HG03565 (cell line): ENCODE measurements at regions not wholly inside any gene's neighbourhood (a gene's known extent, or its start where the extent isn't known, plus 50 kb on each side); places are given as distances from the start of the nearest gene placed in this dataset.
"Not testable (repeated sequence)": the region's sequence is repeated elsewhere in the genome, so short reads cannot be mapped to it uniquely, and the experiment has no call there.

Experiments used
- ATAC-seq: cut with Tn5 transposase; IDR thresholded peaks from one replicate; pipeline ENCODE4 v1.9.1; 2021; ENCODE audit warnings: mild to moderate bottlenecking, moderate library complexity; ENCODE audit not compliant: unreplicated experiment

GRCh38 chr4:3954540-3955320 lies 188.5 kb downstream of the ADRA2C start:
- peak; percentile 12 for ATAC-seq

- ATAC-seq: peak; percentile 89
Measured at GRCh38 chr4:3955321-3956164, 189.4 kb downstream of the ADRA2C start.

- not testable (repeated sequence) for ATAC-seq
Measured at GRCh38 chr4:3956165-3956867, 190.1 kb downstream of the ADRA2C start.

- not testable (repeated sequence) for ATAC-seq
Measured at GRCh38 chr4:3961091-3961672, 195.0 kb downstream of the ADRA2C start.

GRCh38 chr4:3964572-3965278 lies 198.5 kb downstream of the ADRA2C start:
- not testable (repeated sequence) for ATAC-seq

- not testable (repeated sequence) for ATAC-seq
Measured at GRCh38 chr4:3967204-3967603, 201.0 kb downstream of the ADRA2C start.

GRCh38 chr4:3972626-3973025 lies 206.4 kb downstream of the ADRA2C start:
- not testable (repeated sequence) for ATAC-seq

GRCh38 chr4:3973581-3974200 lies 207.5 kb downstream of the ADRA2C start:
- ATAC-seq: not testable (repeated sequence)

GRCh38 chr4:3983518-3984125 lies 217.4 kb downstream of the ADRA2C start:
- ATAC-seq: not testable (repeated sequence)

GRCh38 chr4:3984796-3985195 lies 218.6 kb downstream of the ADRA2C start:
- not testable (repeated sequence) for ATAC-seq

- ATAC-seq: not testable (repeated sequence)
Measured at GRCh38 chr4:3986412-3986811, 220.2 kb downstream of the ADRA2C start.

GRCh38 chr4:3997386-3997785 lies 229.3 kb downstream of the OTOP1 start:
- not testable (repeated sequence) for ATAC-seq

- not testable (repeated sequence) for ATAC-seq
Measured at GRCh38 chr4:4004036-4004435, 222.7 kb downstream of the OTOP1 start.

GRCh38 chr4:4004702-4005101 lies 222.0 kb downstream of the OTOP1 start:
- ATAC-seq: not testable (repeated sequence)

- not testable (repeated sequence) for ATAC-seq
Measured at GRCh38 chr4:4006356-4006755, 220.4 kb downstream of the OTOP1 start.

- ATAC-seq: not testable (repeated sequence)
Measured at GRCh38 chr4:4019071-4019470, 207.7 kb downstream of the OTOP1 start.

GRCh38 chr4:4021161-4021560 lies 205.6 kb downstream of the OTOP1 start:
- ATAC-seq: not testable (repeated sequence)

- not testable (repeated sequence) for ATAC-seq
Measured at GRCh38 chr4:4026708-4027107, 200.0 kb downstream of the OTOP1 start.

- not testable (repeated sequence) for ATAC-seq
Measured at GRCh38 chr4:4028752-4029151, 198.0 kb downstream of the OTOP1 start.
